Panc1 (cell line): ENCODE measurements at regions not wholly inside any gene's neighbourhood (a gene's known extent, or its start where the extent isn't known, plus 50 kb on each side); places are given as distances from the start of the nearest gene placed in this dataset.

Source experiments
- ATAC-seq: fragments of 200-7000 bp; cut with Tn5 transposase; 2 replicates; pipeline ENCODE4 v1.9.1; 2020; ENCODE audit warnings: mild to moderate bottlenecking, moderate library complexity
- BruUV-seq: library from RNA; stranded (reverse); fragments of 400-500 nt; replicated peaks from 2 replicates; lab custom pipeline; 2021; lab: Mats Ljungman, UMichigan
- CTCF ChIA-PET: fragments of 300-600 bp; sonication (Branson Sonifier 250); formaldehyde crosslinking; loops from one replicate; lab custom pipeline; 2022; ENCODE audit warnings: antibody characterized with exemption; lab: Charles Lee
- POLR2A ChIA-PET: fragments of 300-600 bp; sonication (Branson Sonifier 250); formaldehyde crosslinking; loops from one replicate; lab custom pipeline; 2022; ENCODE audit warnings: antibody characterized with exemption; lab: Charles Lee
- DNase-seq: peaks from one replicate; pipeline ENCODE4 v3.0.0-alpha.2; 2010; ENCODE audit warnings: low read depth, low spot score
- H3K27ac ChIP-seq: 2 replicates; pipeline ENCODE4 v1.5.1; 2011; ENCODE audit warnings: mild to moderate bottlenecking, low read length, inconsistent platforms
- H3K27me3 ChIP-seq: fragments of 200-500 bp; sonication (Bioruptor generic); 2 replicates; pipeline ENCODE4 v1.6.0; 2014; ENCODE audit warnings: low read length, inconsistent platforms; ENCODE audit not compliant: control insufficient read depth, insufficient read depth
- H3K36me3 ChIP-seq: fragments of 200-500 bp; sonication (Bioruptor generic); 2 replicates; pipeline ENCODE4 v1.5.1; 2014; ENCODE audit warnings: inconsistent platforms, mild to moderate bottlenecking, low read length, moderate library complexity; ENCODE audit not compliant: control insufficient read depth, insufficient read depth
- H3K4me1 ChIP-seq: 2 replicates; pipeline ENCODE4 v1.5.1; 2011; ENCODE audit warnings: inconsistent platforms, mild to moderate bottlenecking, low read length, moderate library complexity; ENCODE audit not compliant: control insufficient read depth, insufficient read depth
- H3K4me3 ChIP-seq, 2 experiments: 2 replicates each; pipeline ENCODE4 v1.5.1; 2011 to 2012; ENCODE audit warnings: low read depth in 2 of 2, low read length in 2 of 2, mild to moderate bottlenecking in 2 of 2, inconsistent platforms in 1 of 2, moderate library complexity in 1 of 2
- H3K9me3 ChIP-seq: fragments of 200-500 bp; sonication (Bioruptor generic); 2 replicates; pipeline ENCODE4 v1.5.1; 2014; ENCODE audit warnings: low read depth, mild to moderate bottlenecking, inconsistent platforms, low read length, moderate library complexity; ENCODE audit not compliant: control insufficient read depth, insufficient read depth
- CTCF ChIP-seq: fragments of 450-650 bp; IDR thresholded peaks from 2 replicates; pipeline ENCODE4 v1.5.1; 2017; ENCODE audit warnings: mild to moderate bottlenecking
- POLR2AphosphoS5 ChIP-seq: IDR thresholded peaks from 2 replicates; pipeline ENCODE4 v1.6.1; 2012; ENCODE audit warnings: mild to moderate bottlenecking, low read depth, low read length, moderate library complexity
- SIN3A ChIP-seq: IDR thresholded peaks from 2 replicates; pipeline ENCODE4 v1.6.1; 2012; ENCODE audit warnings: low read depth, mild to moderate bottlenecking, low read length, moderate library complexity, borderline replicate concordance; ENCODE audit not compliant: insufficient read depth
- TCF7L2 ChIP-seq: IDR thresholded peaks from 2 replicates; pipeline ENCODE4 v1.6.1; 2011; ENCODE audit warnings: mild to moderate bottlenecking, low read depth, low read length, inconsistent platforms
- in situ Hi-C: cut with HindIII; loops from 2 replicates; pipeline ENCODE4 v1.10.0; 2016; ENCODE audit warnings: low sequenced_read_pairs, low pct_unique_long_range_greater_than_20kb
- intact Hi-C: fragments of 100-400 bp; cut with micrococcal nuclease; formaldehyde crosslinking; loops from one replicate; pipeline ENCODE4 v1.10.0; 2022; ENCODE audit not compliant: unreplicated experiment
- TF ChIP-seq, protein P1 (sequence below), 2 experiments: IDR thresholded peaks; 2 replicates each; pipeline ENCODE4 v1.6.1; 2011 to 2012; ENCODE audit warnings: low read depth in 2 of 2, control low read depth in 1 of 2, low read length in 1 of 2, mild to moderate bottlenecking in 1 of 2, moderate library complexity in 1 of 2; ENCODE audit not compliant: insufficient read depth in 1 of 2

- H3K36me3 ChIP-seq, result no peaks in the 10 kb centered on the region
- TF ChIP-seq TCF7L2 (no peak), CTCF (no peak), POLR2AphosphoS5 (no peak), SIN3A (no peak)
- TF ChIP-seq, protein P1, sequence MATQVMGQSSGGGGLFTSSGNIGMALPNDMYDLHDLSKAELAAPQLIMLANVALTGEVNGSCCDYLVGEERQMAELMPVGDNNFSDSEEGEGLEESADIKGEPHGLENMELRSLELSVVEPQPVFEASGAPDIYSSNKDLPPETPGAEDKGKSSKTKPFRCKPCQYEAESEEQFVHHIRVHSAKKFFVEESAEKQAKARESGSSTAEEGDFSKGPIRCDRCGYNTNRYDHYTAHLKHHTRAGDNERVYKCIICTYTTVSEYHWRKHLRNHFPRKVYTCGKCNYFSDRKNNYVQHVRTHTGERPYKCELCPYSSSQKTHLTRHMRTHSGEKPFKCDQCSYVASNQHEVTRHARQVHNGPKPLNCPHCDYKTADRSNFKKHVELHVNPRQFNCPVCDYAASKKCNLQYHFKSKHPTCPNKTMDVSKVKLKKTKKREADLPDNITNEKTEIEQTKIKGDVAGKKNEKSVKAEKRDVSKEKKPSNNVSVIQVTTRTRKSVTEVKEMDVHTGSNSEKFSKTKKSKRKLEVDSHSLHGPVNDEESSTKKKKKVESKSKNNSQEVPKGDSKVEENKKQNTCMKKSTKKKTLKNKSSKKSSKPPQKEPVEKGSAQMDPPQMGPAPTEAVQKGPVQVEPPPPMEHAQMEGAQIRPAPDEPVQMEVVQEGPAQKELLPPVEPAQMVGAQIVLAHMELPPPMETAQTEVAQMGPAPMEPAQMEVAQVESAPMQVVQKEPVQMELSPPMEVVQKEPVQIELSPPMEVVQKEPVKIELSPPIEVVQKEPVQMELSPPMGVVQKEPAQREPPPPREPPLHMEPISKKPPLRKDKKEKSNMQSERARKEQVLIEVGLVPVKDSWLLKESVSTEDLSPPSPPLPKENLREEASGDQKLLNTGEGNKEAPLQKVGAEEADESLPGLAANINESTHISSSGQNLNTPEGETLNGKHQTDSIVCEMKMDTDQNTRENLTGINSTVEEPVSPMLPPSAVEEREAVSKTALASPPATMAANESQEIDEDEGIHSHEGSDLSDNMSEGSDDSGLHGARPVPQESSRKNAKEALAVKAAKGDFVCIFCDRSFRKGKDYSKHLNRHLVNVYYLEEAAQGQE (IDR thresholded peaks at IDR 0.05; ENCODE audit: insufficient read depth in 1 of 2, low read depth in 2 of 2, low read length in 1 of 2), result no peak
- H3K27me3 ChIP-seq, result no peaks in the 10 kb centered on the region
- intact Hi-C loops, result no loop called here
- H3K4me1 ChIP-seq, result no peaks in the 10 kb centered on the region
- BruUV-seq, result no TSS peak
- H3K27ac ChIP-seq, result no peak overlapping the region
- ChIA-PET POLR2A (no interaction called here), CTCF (no interaction called here)
- no peaks in the 10 kb centered on the region for H3K9me3 ChIP-seq
- DNase-seq (no peak), ATAC-seq (no peak)
- in situ Hi-C loops, result no loop called here
- H3K4me3 ChIP-seq, result no peak overlapping the region
Measured at GRCh38 chr1:47696737-47697441, 259.0 kb downstream of the FOXD2 start.

DNA sequence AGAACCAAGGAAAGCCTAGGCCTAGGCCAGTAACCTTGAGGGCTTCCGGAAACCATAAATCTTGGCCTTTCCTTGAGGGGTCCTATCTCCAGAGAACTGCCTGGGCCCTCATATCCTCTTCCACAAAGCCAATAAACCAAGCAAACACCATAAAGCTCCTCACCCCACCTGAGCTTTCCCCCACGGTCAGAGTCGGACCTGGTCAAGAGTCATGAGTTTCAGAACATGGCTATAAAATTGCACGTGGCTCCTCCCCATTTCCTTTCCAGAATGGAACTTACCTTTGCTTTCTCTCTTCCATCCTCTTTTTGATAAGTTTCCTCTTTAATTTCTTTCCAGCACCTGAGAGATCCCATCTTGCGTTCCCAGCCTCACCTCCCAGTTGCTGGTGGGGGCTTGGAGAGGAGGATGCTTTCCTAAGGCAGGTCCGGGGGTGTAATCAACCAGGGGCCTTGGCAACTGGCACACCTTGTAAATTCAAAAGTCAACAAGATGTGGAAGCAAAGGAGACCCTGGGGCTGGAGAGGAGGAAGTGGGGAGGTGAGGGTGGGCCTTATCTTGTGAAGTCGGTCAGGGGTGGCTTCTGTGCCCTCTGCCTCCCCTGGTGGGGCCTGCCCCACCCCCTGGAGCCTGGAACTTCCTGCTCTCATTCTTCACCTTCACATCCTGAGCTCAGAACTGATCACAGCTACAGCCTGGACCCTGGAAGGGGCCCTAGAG lies 259.9 kb downstream of the FOXD2 start:
- TF ChIP-seq CTCF (no peak), SIN3A (no peak), TCF7L2 (no peak), POLR2AphosphoS5 (no peak)
- TF ChIP-seq, protein P1 (IDR thresholded peaks at IDR 0.05; ENCODE audit: insufficient read depth in 1 of 2, low read depth in 2 of 2, low read length in 1 of 2), result no peak
- CTCF ChIA-PET, result no interaction called here
- Histone ChIP-seq H3K4me3 (no peak overlapping the region), H3K9me3 (no peaks in the 10 kb centered on the region), H3K27ac (no peak overlapping the region), H3K36me3 (no peaks in the 10 kb centered on the region), H3K27me3 (no peaks in the 10 kb centered on the region), H3K4me1 (no peaks in the 10 kb centered on the region)
- DNase-seq, result no peak
- no TSS peak for BruUV-seq
- ATAC-seq, result no peak
- POLR2A ChIA-PET, result no interaction called here
- in situ Hi-C loops (no loop called here), intact Hi-C loops (no loop called here)
